ENCODE measurements at regions not wholly inside any gene's neighbourhood (a gene's known extent, or its start where the extent isn't known, plus 50 kb on each side); places are given as distances from the start of the nearest gene placed in this dataset.

DNA sequence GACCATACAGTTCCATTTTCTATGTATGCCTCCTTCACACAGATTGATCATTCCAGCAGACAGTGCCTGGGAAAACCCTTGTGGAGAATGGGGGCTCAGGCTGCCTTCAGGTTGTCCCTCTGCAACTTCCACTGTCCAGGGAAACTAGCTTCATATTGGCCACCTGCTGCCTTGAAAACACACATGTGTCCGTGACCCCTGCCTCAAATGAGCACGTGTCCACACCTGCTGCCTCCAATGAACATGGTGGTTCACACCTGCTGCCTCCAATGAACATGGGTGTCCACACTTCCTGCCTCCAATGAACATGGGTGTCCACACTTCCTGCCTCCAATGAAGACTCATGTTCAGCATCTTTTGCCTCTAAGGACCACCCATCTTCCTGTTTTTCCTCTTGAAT, 185.4 kb upstream of the ADCY2 start:
- no peaks in the 10 kb centered on the region for H3K27me3 ChIP-seq (ENCODE audit: control insufficient read depth, low read length)
- no peaks in the 10 kb centered on the region for H3K36me3 ChIP-seq (ENCODE audit: control insufficient read depth, low read length)
- H3K4me1 ChIP-seq (ENCODE audit: control insufficient read depth, low read length), result no peaks in the 10 kb centered on the region
- H3K9me3 ChIP-seq (ENCODE audit: control insufficient read depth, insufficient read depth, low read length), result no peaks in the 10 kb centered on the region
- H3K4me3 ChIP-seq (ENCODE audit: low read length), result no peak overlapping the region
- no peak overlapping the region for H3K4me2 ChIP-seq (ENCODE audit: low read length)
- H3K79me2 ChIP-seq (ENCODE audit: control insufficient read depth, low read length), result no peaks in the 10 kb centered on the region
- H3K9me2 ChIP-seq (replicated peaks; ENCODE audit: control insufficient read depth, low read length), result no peaks in the 10 kb centered on the region; the same call in 1 of the 2 replicates
- TF ChIP-seq EZH2phosphoT487 (IDR thresholded peaks at IDR 0.05; ENCODE audit: borderline replicate concordance, low read length), result no peak
- TF ChIP-seq, protein P1, sequence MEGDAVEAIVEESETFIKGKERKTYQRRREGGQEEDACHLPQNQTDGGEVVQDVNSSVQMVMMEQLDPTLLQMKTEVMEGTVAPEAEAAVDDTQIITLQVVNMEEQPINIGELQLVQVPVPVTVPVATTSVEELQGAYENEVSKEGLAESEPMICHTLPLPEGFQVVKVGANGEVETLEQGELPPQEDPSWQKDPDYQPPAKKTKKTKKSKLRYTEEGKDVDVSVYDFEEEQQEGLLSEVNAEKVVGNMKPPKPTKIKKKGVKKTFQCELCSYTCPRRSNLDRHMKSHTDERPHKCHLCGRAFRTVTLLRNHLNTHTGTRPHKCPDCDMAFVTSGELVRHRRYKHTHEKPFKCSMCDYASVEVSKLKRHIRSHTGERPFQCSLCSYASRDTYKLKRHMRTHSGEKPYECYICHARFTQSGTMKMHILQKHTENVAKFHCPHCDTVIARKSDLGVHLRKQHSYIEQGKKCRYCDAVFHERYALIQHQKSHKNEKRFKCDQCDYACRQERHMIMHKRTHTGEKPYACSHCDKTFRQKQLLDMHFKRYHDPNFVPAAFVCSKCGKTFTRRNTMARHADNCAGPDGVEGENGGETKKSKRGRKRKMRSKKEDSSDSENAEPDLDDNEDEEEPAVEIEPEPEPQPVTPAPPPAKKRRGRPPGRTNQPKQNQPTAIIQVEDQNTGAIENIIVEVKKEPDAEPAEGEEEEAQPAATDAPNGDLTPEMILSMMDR (IDR thresholded peaks at IDR 0.05; ENCODE audit: low read depth, low read length, poor library complexity, severe bottlenecking), result no peak
- H4K20me1 ChIP-seq (ENCODE audit: control insufficient read depth, insufficient read depth, low read depth, low read length), result no peaks in the 10 kb centered on the region
- no peak overlapping the region for H3K27ac ChIP-seq (ENCODE audit: low read depth, low read length)
- no peaks in the 10 kb centered on the region for H3F3A ChIP-seq (ENCODE audit: control insufficient read depth, insufficient read depth)

DNA sequence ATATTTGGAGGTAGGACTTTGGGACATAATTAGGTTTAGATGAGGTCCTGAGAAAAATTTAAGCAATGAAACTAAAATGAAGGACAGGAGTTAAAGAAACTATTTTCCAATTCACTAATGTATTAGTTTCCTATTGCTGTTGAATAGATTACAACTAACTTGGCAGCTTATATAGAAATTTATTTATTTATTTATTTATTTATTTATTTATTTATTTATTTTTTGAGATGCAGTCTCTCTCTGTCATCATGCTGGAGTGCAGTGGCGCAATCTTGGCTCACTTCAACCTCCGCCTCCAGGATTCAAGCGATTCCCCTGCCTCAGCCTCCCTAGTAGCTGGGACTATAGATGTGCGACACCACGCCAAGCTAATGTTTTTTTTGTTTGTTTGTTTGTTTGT, 182.4 kb upstream of the ADCY2 start:
- H3K79me2 ChIP-seq (ENCODE audit: control insufficient read depth, low read length), result no peaks in the 10 kb centered on the region
- H3K9me2 ChIP-seq (replicated peaks; ENCODE audit: control insufficient read depth, low read length), result no peaks in the 10 kb centered on the region
- no peaks in the 10 kb centered on the region for H4K20me1 ChIP-seq (ENCODE audit: control insufficient read depth, insufficient read depth, low read depth, low read length)
- H3K36me3 ChIP-seq (ENCODE audit: control insufficient read depth, low read length), result no peaks in the 10 kb centered on the region
- H3F3A ChIP-seq (ENCODE audit: control insufficient read depth, insufficient read depth), result no peaks in the 10 kb centered on the region
- no peak overlapping the region for H3K27ac ChIP-seq (ENCODE audit: low read depth, low read length)
- no peak overlapping the region for H3K4me3 ChIP-seq (ENCODE audit: low read length)
- no peaks in the 10 kb centered on the region for H3K4me1 ChIP-seq (ENCODE audit: control insufficient read depth, low read length)
- H3K9me3 ChIP-seq (ENCODE audit: control insufficient read depth, insufficient read depth, low read length), result no peaks in the 10 kb centered on the region
- no peak overlapping the region for H3K4me2 ChIP-seq (ENCODE audit: low read length)
- no peaks in the 10 kb centered on the region for H3K27me3 ChIP-seq (ENCODE audit: control insufficient read depth, low read length)
- TF ChIP-seq, protein P1 (IDR thresholded peaks at IDR 0.05; ENCODE audit: low read depth, low read length, poor library complexity, severe bottlenecking), result no peak
- no peak for TF ChIP-seq EZH2phosphoT487 (IDR thresholded peaks at IDR 0.05; ENCODE audit: borderline replicate concordance, low read length)

- Histone ChIP-seq H3K4me2 (ENCODE audit: low read length) (no peak overlapping the region), H3K4me3 (ENCODE audit: low read length) (no peak overlapping the region), H3K27me3 (ENCODE audit: control insufficient read depth, low read length) (no peaks in the 10 kb centered on the region), H4K20me1 (ENCODE audit: control insufficient read depth, insufficient read depth, low read depth, low read length) (no peaks in the 10 kb centered on the region), H3K9me2 (replicated peaks; ENCODE audit: control insufficient read depth, low read length) (no peaks in the 10 kb centered on the region), H3K27ac (ENCODE audit: low read depth, low read length) (no peak overlapping the region), H3K79me2 (ENCODE audit: control insufficient read depth, low read length) (no peaks in the 10 kb centered on the region), H3F3A (ENCODE audit: control insufficient read depth, insufficient read depth) (no peaks in the 10 kb centered on the region), H3K36me3 (ENCODE audit: control insufficient read depth, low read length) (no peaks in the 10 kb centered on the region), H3K4me1 (ENCODE audit: control insufficient read depth, low read length) (no peaks in the 10 kb centered on the region), H3K9me3 (ENCODE audit: control insufficient read depth, insufficient read depth, low read length) (no peaks in the 10 kb centered on the region)
- no peak for TF ChIP-seq EZH2phosphoT487 (IDR thresholded peaks at IDR 0.05; ENCODE audit: borderline replicate concordance, low read length)
- TF ChIP-seq, protein P1 (IDR thresholded peaks at IDR 0.05; ENCODE audit: low read depth, low read length, poor library complexity, severe bottlenecking), result no peak
Measured at GRCh38 chr5:7214906-7215416, 181.0 kb upstream of the ADCY2 start.
